Aorta (tissue), 5 donors: ENCODE measurements at regions not wholly inside any gene's neighbourhood (a gene's known extent, or its start where the extent isn't known, plus 50 kb on each side); places are given as distances from the start of the nearest gene placed in this dataset.

Experiments
- ATAC-seq: fragments of 200-7000 bp; cut with Tn5 transposase; one replicate; pipeline ENCODE4 v1.9.1; 2022; ENCODE audit warnings: moderate library complexity; ENCODE audit not compliant: low FRiP score
- DNase-seq, 2 donors: peaks; one replicate each; pipeline ENCODE4 v3.0.0-alpha.2; 2020
- H3K27ac ChIP-seq, 2 donors: one replicate each; pipeline ENCODE4 v1.5.1; 2013; ENCODE audit warnings: low read length in 2 of 2, mild to moderate bottlenecking in 2 of 2, moderate library complexity in 2 of 2, control low read depth in 1 of 2, inconsistent platforms in 1 of 2, low read depth in 1 of 2
- H3K27me3 ChIP-seq, 2 donors: one replicate each; pipeline ENCODE4 v1.6.1; 2013; ENCODE audit warnings: control low read depth in 1 of 2, low read length in 1 of 2, mild to moderate bottlenecking in 1 of 2, moderate library complexity in 1 of 2; ENCODE audit not compliant: insufficient read depth in 2 of 2, control insufficient read depth in 1 of 2
- H3K36me3 ChIP-seq, 2 donors: one replicate each; pipeline ENCODE4 v1.6.1; 2013; ENCODE audit warnings: control low read depth in 1 of 2, low read length in 1 of 2, mild to moderate bottlenecking in 1 of 2; ENCODE audit not compliant: insufficient read depth in 2 of 2, control insufficient read depth in 1 of 2
- H3K4me1 ChIP-seq, 2 donors: one replicate each; pipeline ENCODE4 v1.6.1; 2013; ENCODE audit warnings: low read length in 2 of 2, control low read depth in 1 of 2, mild to moderate bottlenecking in 1 of 2, moderate library complexity in 1 of 2; ENCODE audit not compliant: insufficient read depth in 2 of 2, control insufficient read depth in 1 of 2
- H3K4me3 ChIP-seq, 2 donors: one replicate each; pipeline ENCODE4 v1.5.1; 2013; ENCODE audit warnings: low read length in 2 of 2, control low read depth in 1 of 2, mild to moderate bottlenecking in 1 of 2
- H3K9me3 ChIP-seq: one replicate; pipeline ENCODE4 v1.6.1; 2013; ENCODE audit warnings: mild to moderate bottlenecking, low read length; ENCODE audit not compliant: control insufficient read depth
- WGBS, 2 donors: extraction: QIAGEN DNeasy Blood & Tissue Kit; methylation state at CpG; one replicate each; pipeline ENCODE4 v1.1.7; 2013; 5-methylcytosine and 5-hydroxymethylcytosine counted together
- intact Hi-C, 2 donors: fragments of 100-400 bp; cut with DNase I; formaldehyde crosslinking; loops; one replicate each; pipeline versions ENCODE4 v1.14.2 to v1.15.0; 2022
- donor health status: healthy with polysubstance abuse.
- donor health status: Bipolar disorder and iron deficiency.
- donor health status: DM: no; HTN: no; CAD: no.
- donor health status: DM: no; HTN: no; CAD: no.
- donor health status: DM: yes; HTN: yes; CAD: no.

DNA sequence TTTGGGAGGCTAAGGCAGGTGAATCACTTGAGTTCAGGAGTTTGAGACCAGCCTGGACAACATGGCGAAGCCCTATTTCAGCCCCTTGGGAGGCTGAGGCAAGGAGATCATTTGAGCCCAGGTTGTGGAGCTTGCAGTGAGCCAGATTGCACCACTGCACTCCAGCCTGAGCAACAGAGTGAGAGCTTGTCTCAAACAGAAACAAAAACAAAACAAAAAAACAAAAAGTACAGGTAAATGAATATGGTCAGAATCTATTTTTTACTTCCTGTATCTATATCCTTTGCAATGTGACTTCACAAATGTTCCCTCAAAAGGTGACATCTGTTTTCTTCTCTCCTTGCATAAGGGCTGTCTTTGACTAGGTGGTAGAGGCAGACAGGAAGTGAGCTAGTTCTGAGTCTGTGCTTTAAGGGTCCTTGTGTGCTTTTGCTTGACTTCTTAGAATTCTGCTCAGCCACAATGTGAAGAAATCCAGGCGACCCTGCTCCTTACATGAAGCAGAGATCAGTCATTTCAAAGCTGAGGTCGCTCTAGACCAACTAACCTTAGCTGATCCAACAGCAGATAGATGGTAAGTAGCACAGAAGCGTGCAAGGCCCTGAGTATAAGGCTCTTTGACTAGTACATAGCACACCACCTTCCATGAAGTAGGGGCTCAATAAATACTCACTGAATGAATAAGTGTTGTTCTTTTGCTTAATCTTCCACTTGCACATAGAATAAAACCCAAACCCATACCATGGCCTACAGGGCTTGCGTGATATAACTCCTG lies 423.2 kb upstream of the PCDH15 start:
- H3K36me3 ChIP-seq: no peaks in the 10 kb centered on the region
- no peaks in the 10 kb centered on the region for H3K27me3 ChIP-seq
- intact Hi-C loops: no loop called here
- 80 to 85% methylated on average over 5 of the region's 5 CpGs for WGBS, 2 donors
- H3K4me1 ChIP-seq: no peaks in the 10 kb centered on the region
- no peaks in the 10 kb centered on the region for H3K9me3 ChIP-seq
- ATAC-seq: no peak
- H3K27ac ChIP-seq: no peak overlapping the region
- H3K4me3 ChIP-seq: no peak overlapping the region
- DNase-seq: no peak

DNA sequence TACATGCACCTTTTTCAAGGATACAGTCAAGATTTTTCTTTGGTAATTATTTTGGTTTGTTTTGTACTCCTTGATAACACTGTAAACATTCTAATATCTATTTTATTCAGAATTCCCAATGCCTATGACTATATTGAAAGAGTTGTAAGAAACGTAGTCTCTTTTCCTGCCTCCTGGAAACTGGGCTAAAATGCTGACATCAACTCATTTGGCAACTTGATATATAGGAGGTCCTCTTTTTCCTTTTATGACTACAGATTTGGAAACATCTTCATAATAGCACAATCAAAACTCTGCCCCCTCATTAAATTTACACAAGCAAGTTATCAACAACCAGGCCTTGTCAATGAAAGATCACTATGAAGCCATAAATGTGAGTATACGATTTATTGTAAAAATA lies 422.3 kb upstream of the PCDH15 start:
- no peak for ATAC-seq
- Histone ChIP-seq H3K27ac (no peak overlapping the region), H3K36me3 (no peaks in the 10 kb centered on the region), H3K9me3 (no peaks in the 10 kb centered on the region), H3K4me3 (no peak overlapping the region), H3K4me1 (no peaks in the 10 kb centered on the region), H3K27me3 (no peaks in the 10 kb centered on the region)
- no peak for DNase-seq
- intact Hi-C loops: no loop called here
- WGBS, 2 donors: 73 to 86% methylated on average over 2 of the region's 2 CpGs

DNA sequence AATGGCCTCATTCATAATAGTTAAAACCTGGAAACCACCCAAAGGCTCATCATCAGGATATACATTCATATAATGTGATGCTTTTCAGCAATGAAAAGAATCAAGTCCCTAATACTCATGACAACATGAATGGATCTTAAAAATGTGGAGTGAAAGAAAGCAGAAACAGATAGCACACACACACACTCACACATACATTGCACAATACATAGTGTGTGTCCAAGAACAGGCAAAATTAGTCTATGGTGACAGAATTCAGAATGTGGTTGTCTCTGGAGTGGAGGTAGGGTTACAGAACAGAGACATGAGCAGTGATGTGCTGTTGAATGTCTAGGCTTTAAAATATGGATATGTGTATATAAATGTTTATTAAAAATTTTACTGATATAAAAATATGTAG lies 419.9 kb upstream of the PCDH15 start:
- ATAC-seq (no peak), DNase-seq (no peak)
- Histone ChIP-seq H3K36me3 (no peaks in the 10 kb centered on the region), H3K27me3 (no peaks in the 10 kb centered on the region), H3K27ac (no peak overlapping the region), H3K9me3 (no peaks in the 10 kb centered on the region), H3K4me1 (no peaks in the 10 kb centered on the region), H3K4me3 (no peak overlapping the region)
- intact Hi-C loops: no loop called here

DNA sequence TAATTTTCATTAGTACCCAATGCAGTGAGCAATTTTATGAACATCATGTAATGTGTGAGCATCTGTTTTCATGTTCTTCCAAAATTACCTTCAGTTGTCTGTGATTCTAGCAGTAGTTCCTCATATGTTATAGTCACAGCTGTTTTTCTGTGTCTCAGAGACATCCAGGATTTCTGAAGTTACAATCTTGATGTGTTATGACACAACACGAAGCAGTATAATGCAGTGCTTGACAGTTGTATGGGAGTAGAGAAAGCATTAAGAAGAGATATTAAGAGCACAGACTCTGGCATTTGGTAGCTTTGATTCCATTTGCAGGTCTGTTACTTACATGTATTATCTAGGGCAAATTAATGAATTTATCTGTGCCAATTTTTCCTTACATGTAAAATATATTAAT lies 414.7 kb upstream of the PCDH15 start:
- no peak overlapping the region for H3K4me3 ChIP-seq
- intact Hi-C loops: no loop called here
- no peak for ATAC-seq
- no peaks in the 10 kb centered on the region for H3K4me1 ChIP-seq
- no peaks in the 10 kb centered on the region for H3K27me3 ChIP-seq
- DNase-seq: no peak
- 79 to 81% methylated on average over 1 of the region's 1 CpG for WGBS, 2 donors
- H3K36me3 ChIP-seq: no peaks in the 10 kb centered on the region
- H3K9me3 ChIP-seq: no peaks in the 10 kb centered on the region
- H3K27ac ChIP-seq: no peak overlapping the region

DNA sequence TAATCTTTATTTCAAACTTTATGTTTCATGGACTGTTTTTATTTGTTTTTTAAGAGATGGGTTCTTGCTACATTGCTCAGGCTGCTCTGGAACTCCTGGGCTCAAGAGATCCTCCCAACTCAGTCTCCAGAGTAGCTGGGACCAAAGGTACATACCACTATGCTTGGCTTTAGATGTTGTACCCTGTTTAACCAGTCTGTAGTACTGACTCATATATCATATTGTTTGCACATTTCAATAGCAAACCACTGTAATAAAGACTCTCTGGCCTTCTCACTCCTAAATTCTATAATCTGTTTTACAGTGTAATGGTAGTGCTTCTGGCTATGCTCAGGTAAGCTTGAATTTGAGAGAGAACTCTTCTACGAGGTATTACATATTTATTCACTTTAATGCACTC lies 413.6 kb upstream of the PCDH15 start:
- Histone ChIP-seq H3K36me3 (no peaks in the 10 kb centered on the region), H3K27me3 (no peaks in the 10 kb centered on the region), H3K27ac (no peak overlapping the region), H3K4me1 (no peaks in the 10 kb centered on the region), H3K4me3 (no peak overlapping the region), H3K9me3 (no peaks in the 10 kb centered on the region)
- no peak for DNase-seq
- ATAC-seq: no peak
- intact Hi-C loops: no loop called here
- WGBS, 2 donors: 86 to 88% methylated on average over 1 of the region's 1 CpG

DNA sequence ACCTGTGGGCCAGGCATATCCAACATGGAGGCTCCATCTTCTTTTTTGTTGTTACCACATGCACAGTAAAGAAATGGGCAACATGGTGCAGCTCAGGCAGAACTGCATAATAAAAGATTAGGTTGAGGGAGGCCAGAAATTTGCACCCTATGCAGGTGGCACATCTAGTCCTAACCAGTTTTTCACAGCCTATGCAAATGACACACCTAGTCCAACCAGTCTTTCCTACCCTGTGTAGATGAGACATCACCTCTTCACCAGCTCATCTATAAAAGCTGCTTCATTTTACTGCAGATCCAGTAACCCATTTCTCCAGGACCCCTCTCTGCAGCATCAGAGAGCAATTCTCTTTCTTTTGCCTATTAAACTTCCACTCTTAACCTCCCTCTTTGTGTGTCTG lies 411.0 kb upstream of the PCDH15 start:
- Histone ChIP-seq H3K27me3 (no peaks in the 10 kb centered on the region), H3K27ac (no peak overlapping the region), H3K9me3 (no peaks in the 10 kb centered on the region), H3K36me3 (no peaks in the 10 kb centered on the region), H3K4me1 (no peaks in the 10 kb centered on the region), H3K4me3 (no peak overlapping the region)
- ATAC-seq (no peak), DNase-seq (no peak)
- intact Hi-C loops: no loop called here

DNA sequence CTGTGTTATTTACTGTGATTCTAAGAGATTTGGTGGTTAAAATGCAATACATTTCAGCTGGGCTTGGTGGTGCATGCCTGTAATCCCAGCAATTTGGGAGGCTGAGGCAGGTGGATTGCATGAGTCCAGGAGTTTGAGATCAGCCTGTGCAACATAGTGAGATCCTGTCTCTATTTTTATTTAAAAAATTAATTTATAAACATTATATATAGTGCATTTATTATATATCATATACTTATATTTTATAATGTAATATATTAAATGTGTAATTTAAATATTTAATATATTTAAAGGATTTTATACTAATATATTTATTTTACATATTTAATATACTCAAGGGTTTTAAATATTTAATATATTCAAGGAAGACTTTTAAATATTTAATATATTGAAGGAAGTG lies 402.8 kb upstream of the PCDH15 start:
- intact Hi-C loops: no loop called here
- Histone ChIP-seq H3K4me1 (no peaks in the 10 kb centered on the region), H3K27me3 (no peaks in the 10 kb centered on the region), H3K36me3 (no peaks in the 10 kb centered on the region), H3K27ac (no peak overlapping the region), H3K9me3 (no peaks in the 10 kb centered on the region), H3K4me3 (no peak overlapping the region)
- ATAC-seq (no peak), DNase-seq (no peak)

DNA sequence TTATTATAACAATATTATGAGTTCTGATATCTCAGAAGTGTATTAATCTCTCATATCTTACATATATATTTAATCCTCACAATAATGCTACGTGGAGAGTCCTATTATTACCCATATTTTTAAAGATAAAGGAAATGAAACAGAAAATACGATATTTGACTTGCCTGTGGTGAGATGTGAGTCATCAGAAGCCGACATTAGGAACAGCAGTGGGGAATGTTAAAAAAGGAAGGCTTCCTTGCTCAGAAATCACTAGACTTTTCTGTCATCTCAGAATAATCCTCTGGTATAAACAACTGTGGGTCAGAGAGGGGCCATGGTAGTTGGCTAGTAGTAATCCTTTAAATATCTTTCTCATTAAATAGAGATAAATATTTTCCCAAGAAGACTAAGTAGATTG lies 402.3 kb upstream of the PCDH15 start:
- DNase-seq: no peak
- intact Hi-C loops: no loop called here

DNA sequence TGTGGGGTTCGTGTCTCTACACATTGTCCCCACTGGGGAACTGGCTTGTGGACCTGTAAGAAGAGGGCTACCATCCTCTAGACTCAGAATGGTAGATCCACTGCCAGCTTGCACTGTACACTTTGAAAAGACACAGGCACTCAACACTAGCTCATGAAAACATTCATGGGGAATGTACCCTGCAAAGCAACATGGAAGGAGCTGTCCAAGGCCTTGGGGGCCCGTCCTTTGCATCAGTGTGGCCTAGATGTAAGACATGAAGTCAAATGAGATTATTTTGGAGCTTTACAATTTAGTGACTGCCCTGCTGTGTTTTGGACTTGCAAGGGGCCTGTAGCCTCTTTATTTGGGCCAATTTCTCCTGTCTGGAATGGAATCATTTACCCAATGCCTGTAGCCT lies 399.0 kb upstream of the PCDH15 start:
- intact Hi-C loops: no loop called here
- 55 to 57% methylated on average over 2 of the region's 2 CpGs for WGBS, 2 donors

More for the DNA sequence above, 402.3 kb upstream of the PCDH15 start:
- Histone ChIP-seq H3K4me1 (no peaks in the 10 kb centered on the region), H3K27ac (no peak overlapping the region), H3K27me3 (no peaks in the 10 kb centered on the region), H3K4me3 (no peak overlapping the region), H3K36me3 (no peaks in the 10 kb centered on the region), H3K9me3 (no peaks in the 10 kb centered on the region)
- 39 to 41% methylated on average over 3 of the region's 3 CpGs for WGBS, 2 donors
- no peak for ATAC-seq

More for the DNA sequence above, 399.0 kb upstream of the PCDH15 start:
- no peak for DNase-seq
- no peaks in the 10 kb centered on the region for H3K36me3 ChIP-seq
- H3K4me3 ChIP-seq: no peak overlapping the region
- no peaks in the 10 kb centered on the region for H3K9me3 ChIP-seq
- H3K27me3 ChIP-seq: no peaks in the 10 kb centered on the region
- H3K4me1 ChIP-seq: no peaks in the 10 kb centered on the region
- H3K27ac ChIP-seq: no peak overlapping the region
- no peak for ATAC-seq
